OCI-LY1 (cell line): ENCODE measurements at regions not wholly inside any gene's neighbourhood (a gene's known extent, or its start where the extent isn't known, plus 50 kb on each side); places are given as distances from the start of the nearest gene placed in this dataset.

Experiments
- H2AFZ ChIP-seq: fragments of 200-600 bp; sonication (generic), shearing (Covaris generic); 2 replicates; pipeline ENCODE4 v1.6.0; 2014; ENCODE audit warnings: antibody characterized with exemption, mild to moderate bottlenecking, low read length
- H3F3A ChIP-seq: fragments of 200-600 bp; sonication (generic), shearing (Covaris generic); 2 replicates; pipeline ENCODE4 v1.6.0; 2014; ENCODE audit warnings: mild to moderate bottlenecking, antibody characterized with exemption, low read length, moderate library complexity; ENCODE audit not compliant: insufficient read depth
- H3K27ac ChIP-seq: fragments of 200-600 bp; sonication (generic); 2 replicates; pipeline ENCODE4 v1.5.1; 2014; ENCODE audit warnings: low read length, mixed run types, mild to moderate bottlenecking, low read depth; ENCODE audit not compliant: poor library complexity, severe bottlenecking
- H3K27me3 ChIP-seq: fragments of 200-600 bp; sonication (generic); 2 replicates; pipeline ENCODE4 v1.6.0; 2014; ENCODE audit warnings: antibody characterized with exemption, mild to moderate bottlenecking, low read length, moderate library complexity; ENCODE audit not compliant: insufficient read depth
- H3K36me3 ChIP-seq: fragments of 200-600 bp; sonication (generic); 2 replicates; pipeline ENCODE4 v1.6.1; 2014; ENCODE audit warnings: mild to moderate bottlenecking, antibody characterized with exemption, low read length, moderate library complexity, mixed read lengths; ENCODE audit not compliant: insufficient read depth
- H3K4me1 ChIP-seq: fragments of 200-600 bp; sonication (generic); 2 replicates; pipeline ENCODE4 v1.5.1; 2014; ENCODE audit warnings: mild to moderate bottlenecking, low read length, moderate library complexity; ENCODE audit not compliant: insufficient read depth, severe bottlenecking
- H3K4me2 ChIP-seq: fragments of 200-600 bp; sonication (generic), shearing (Covaris generic); 2 replicates; pipeline ENCODE4 v1.6.1; 2014; ENCODE audit warnings: low read length
- H3K4me3 ChIP-seq: fragments of 200-600 bp; sonication (generic); 2 replicates; pipeline ENCODE4 v1.5.1; 2014; ENCODE audit warnings: low read length, low read depth, mild to moderate bottlenecking, mixed read lengths; ENCODE audit not compliant: poor library complexity, severe bottlenecking
- H3K79me2 ChIP-seq: fragments of 200-600 bp; shearing (Covaris generic); 2 replicates; pipeline ENCODE4 v1.6.1; 2016; ENCODE audit warnings: mixed run types, low read length, mixed read lengths; ENCODE audit not compliant: insufficient read depth
- H3K9ac ChIP-seq: fragments of 200-600 bp; sonication (generic), shearing (Covaris generic); 2 replicates; pipeline ENCODE4 v1.6.1; 2014; ENCODE audit warnings: mild to moderate bottlenecking, low read length, mixed read lengths
- H3K9me2 ChIP-seq: fragments of 200-600 bp; sonication (generic), shearing (Covaris generic); 2 replicates; pipeline ENCODE4 v1.6.1; 2014; ENCODE audit warnings: low read depth, mild to moderate bottlenecking, low read length, mixed read lengths
- H3K9me3 ChIP-seq: fragments of 200-600 bp; shearing (Covaris generic); 2 replicates; pipeline ENCODE4 v1.6.1; 2014; ENCODE audit warnings: low read length, mixed read lengths
- H4K20me1 ChIP-seq: fragments of 200-600 bp; sonication (generic), shearing (Covaris generic); 2 replicates; pipeline ENCODE4 v1.6.0; 2016; ENCODE audit warnings: mild to moderate bottlenecking, low read length; ENCODE audit not compliant: insufficient read depth
- CTCF ChIP-seq: fragments of 200-600 bp; sonication (generic), shearing (Covaris generic); IDR thresholded peaks from 2 replicates; pipeline ENCODE4 v1.5.1; 2017; ENCODE audit warnings: mild to moderate bottlenecking, antibody characterized with exemption, low read length, moderate library complexity, mixed read lengths
- EZH2 ChIP-seq: fragments of 200-600 bp; sonication (generic), shearing (Covaris generic); IDR thresholded peaks from 2 replicates; pipeline ENCODE4 v1.8.0; 2017; ENCODE audit warnings: borderline replicate concordance, mixed run types, mild to moderate bottlenecking, antibody characterized with exemption, low read length, moderate library complexity, mixed read lengths

GRCh38 chr9:24953070-24953469, 407.4 kb upstream of the IZUMO3 start:
- no peaks in the 10 kb centered on the region for H3K9me3 ChIP-seq
- no peaks in the 10 kb centered on the region for H3K27me3 ChIP-seq
- no peaks in the 10 kb centered on the region for H3F3A ChIP-seq
- H3K9me2 ChIP-seq, result no peaks in the 10 kb centered on the region
- H3K4me2 ChIP-seq, result no peak overlapping the region
- H2AFZ ChIP-seq, result no peak overlapping the region
- H3K27ac ChIP-seq, result no peak overlapping the region
- H3K4me1 ChIP-seq, result no peaks in the 10 kb centered on the region
- no peaks in the 10 kb centered on the region for H3K79me2 ChIP-seq
- H4K20me1 ChIP-seq, result no peaks in the 10 kb centered on the region
- no peaks in the 10 kb centered on the region for H3K36me3 ChIP-seq
- H3K4me3 ChIP-seq, result no peak overlapping the region
- no peak overlapping the region for H3K9ac ChIP-seq
- TF ChIP-seq EZH2, result no peak
- no peak for TF ChIP-seq CTCF

- Histone ChIP-seq H3K79me2 (no peaks in the 10 kb centered on the region), H2AFZ (no peak overlapping the region), H3F3A (no peaks in the 10 kb centered on the region), H3K36me3 (no peaks in the 10 kb centered on the region), H3K9ac (peak overlapping the region; percentile 50), H3K4me2 (peak overlapping the region; percentile 57), H4K20me1 (no peaks in the 10 kb centered on the region), H3K9me2 (no peaks in the 10 kb centered on the region), H3K4me1 (peaks cover 65% of the 10 kb centered on the region), H3K27me3 (no peaks in the 10 kb centered on the region), H3K4me3 (peak overlapping the region; percentile 34), H3K27ac (peak overlapping the region; percentile 80), H3K9me3 (no peaks in the 10 kb centered on the region)
- TF ChIP-seq CTCF (no peak), EZH2 (no peak)
Measured at GRCh38 chr9:24939109-24939850, 393.6 kb upstream of the IZUMO3 start.

GRCh38 chr9:24936117-24936516, 390.4 kb upstream of the IZUMO3 start:
- Histone ChIP-seq H3K27ac (peak overlapping the region; percentile 80), H3K9ac (peak overlapping the region; percentile 46), H2AFZ (no peak overlapping the region), H3K4me2 (peak overlapping the region; percentile 32; the same call in 1 of the 2 replicates), H3K9me2 (no peaks in the 10 kb centered on the region), H3K4me1 (peaks cover 95% of the 10 kb centered on the region), H3K36me3 (no peaks in the 10 kb centered on the region), H3K9me3 (no peaks in the 10 kb centered on the region), H3F3A (no peaks in the 10 kb centered on the region), H3K4me3 (no peak overlapping the region), H4K20me1 (no peaks in the 10 kb centered on the region), H3K27me3 (no peaks in the 10 kb centered on the region), H3K79me2 (no peaks in the 10 kb centered on the region)
- TF ChIP-seq CTCF, result no peak
- no peak for TF ChIP-seq EZH2
